Upper lobe of left lung (tissue), 6 donors: ENCODE measurements at regions not wholly inside any gene's neighbourhood (a gene's known extent, or its start where the extent isn't known, plus 50 kb on each side); places are given as distances from the start of the nearest gene placed in this dataset.
"Not testable (repeated sequence)": the region's sequence is repeated elsewhere in the genome, so short reads cannot be mapped to it uniquely, and the experiment has no call there.

Experiments used
- ATAC-seq, 2 donors: fragments of 200-7000 bp; cut with Tn5 transposase; one replicate each; pipeline ENCODE4 v1.9.1; 2022; ENCODE audit warnings: mild to moderate bottlenecking in 2 of 2, moderate library complexity in 2 of 2; ENCODE audit not compliant: low FRiP score in 2 of 2
- DNase-seq, 2 donors: peaks; one replicate each; pipeline ENCODE4 v3.0.0-alpha.2; 2019 to 2020
- H3K27ac ChIP-seq, 4 donors: fragments of 200-600 bp; sonication (generic); one replicate each; pipeline ENCODE4 v1.5.1; 2016 to 2019
- H3K27me3 ChIP-seq, 4 donors: fragments of 200-600 bp; sonication (generic); one replicate each; pipeline ENCODE4 v1.5.1; 2017 to 2019
- H3K36me3 ChIP-seq, 4 donors: fragments of 200-600 bp; sonication (generic); one replicate each; pipeline ENCODE4 v1.5.1; 2016 to 2019
- H3K4me1 ChIP-seq, 4 donors: fragments of 200-600 bp; sonication (generic); one replicate each; pipeline ENCODE4 v1.5.1; 2018 to 2019
- H3K4me3 ChIP-seq, 4 donors: fragments of 200-600 bp; sonication (generic); one replicate each; pipeline ENCODE4 v1.5.1; 2017 to 2019; ENCODE audit warnings: mild to moderate bottlenecking in 2 of 4, moderate library complexity in 1 of 4
- H3K9me3 ChIP-seq, 4 donors: fragments of 200-600 bp; sonication (generic); one replicate each; pipeline ENCODE4 v1.5.1; 2018 to 2019
- EP300 ChIP-seq, 4 donors: sonication (generic); formaldehyde crosslinking; IDR thresholded peaks; one replicate each; pipeline ENCODE4 v1.5.1; 2017; ENCODE audit warnings: antibody characterized with exemption in 4 of 4, control low read depth in 2 of 4
- POLR2A ChIP-seq, 4 donors: fragments of 450-650 bp; IDR thresholded peaks; one replicate each; pipeline ENCODE4 v1.5.1; 2016 to 2017; ENCODE audit warnings: antibody characterized with exemption in 4 of 4, mild to moderate bottlenecking in 2 of 4
- POLR2AphosphoS5 ChIP-seq, 2 donors: sonication (generic); formaldehyde crosslinking; IDR thresholded peaks; one replicate each; pipeline ENCODE4 v1.5.1; 2017; ENCODE audit warnings: antibody characterized with exemption in 2 of 2
- whole genome bisulfite sequencing, 2 donors: methylation state at CpG; one replicate each; pipeline ENCODE4 v1.1.5; 2017 to 2018; 5-methylcytosine and 5-hydroxymethylcytosine counted together
- TF ChIP-seq, protein P1 (sequence below), 6 experiments: fragments of 450-650 bp in 4 of 6; fragments of 200-600 bp in 2 of 6; sonication (generic) in 2 of 6; IDR thresholded peaks; one replicate each; pipeline ENCODE4 v1.5.1; 2016 to 2019; ENCODE audit warnings: antibody characterized with exemption in 6 of 6
- donor health status: DM: no; HTN: no; CAD: no; lungs with moderate emphysema.
- donor health status: DM: no; HTN: yes; CAD: no; lungs with severe emphysema.

DNA sequence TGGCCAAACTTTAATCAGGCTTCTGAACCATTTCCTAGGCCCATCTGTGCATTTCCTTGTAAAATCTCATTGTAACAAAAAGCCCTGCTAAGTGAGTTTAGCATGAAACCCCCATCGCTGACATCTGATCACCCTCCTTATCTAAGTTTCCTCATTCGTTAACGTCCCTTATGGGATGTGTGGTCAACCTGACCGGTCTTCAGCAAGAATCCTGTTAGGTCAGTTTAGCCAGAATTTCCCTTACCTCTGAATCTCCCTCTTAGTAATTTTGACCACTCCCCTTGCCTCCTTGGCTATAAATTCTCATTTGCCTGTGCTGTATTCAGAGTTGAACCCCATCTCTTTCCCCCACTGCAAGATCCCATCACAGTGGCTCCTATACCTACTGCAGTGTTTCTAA lies 239.3 kb downstream of the RMST start:
- no peak for ATAC-seq
- H3K4me1 ChIP-seq, result no peaks in the 10 kb centered on the region
- DNase-seq, result no peak
- no peaks in the 10 kb centered on the region for H3K9me3 ChIP-seq
- TF ChIP-seq POLR2A (IDR thresholded peaks at IDR 0.05) (no peak), EP300 (IDR thresholded peaks at IDR 0.05) (no peak), POLR2AphosphoS5 (IDR thresholded peaks at IDR 0.05) (no peak)
- TF ChIP-seq, protein P1, sequence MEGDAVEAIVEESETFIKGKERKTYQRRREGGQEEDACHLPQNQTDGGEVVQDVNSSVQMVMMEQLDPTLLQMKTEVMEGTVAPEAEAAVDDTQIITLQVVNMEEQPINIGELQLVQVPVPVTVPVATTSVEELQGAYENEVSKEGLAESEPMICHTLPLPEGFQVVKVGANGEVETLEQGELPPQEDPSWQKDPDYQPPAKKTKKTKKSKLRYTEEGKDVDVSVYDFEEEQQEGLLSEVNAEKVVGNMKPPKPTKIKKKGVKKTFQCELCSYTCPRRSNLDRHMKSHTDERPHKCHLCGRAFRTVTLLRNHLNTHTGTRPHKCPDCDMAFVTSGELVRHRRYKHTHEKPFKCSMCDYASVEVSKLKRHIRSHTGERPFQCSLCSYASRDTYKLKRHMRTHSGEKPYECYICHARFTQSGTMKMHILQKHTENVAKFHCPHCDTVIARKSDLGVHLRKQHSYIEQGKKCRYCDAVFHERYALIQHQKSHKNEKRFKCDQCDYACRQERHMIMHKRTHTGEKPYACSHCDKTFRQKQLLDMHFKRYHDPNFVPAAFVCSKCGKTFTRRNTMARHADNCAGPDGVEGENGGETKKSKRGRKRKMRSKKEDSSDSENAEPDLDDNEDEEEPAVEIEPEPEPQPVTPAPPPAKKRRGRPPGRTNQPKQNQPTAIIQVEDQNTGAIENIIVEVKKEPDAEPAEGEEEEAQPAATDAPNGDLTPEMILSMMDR (IDR thresholded peaks at IDR 0.05), result no peak
- WGBS, 2 donors, result 43 to 46% methylated on average over 4 of the region's 4 CpGs
- H3K27ac ChIP-seq, result no peak overlapping the region
- no peaks in the 10 kb centered on the region for H3K27me3 ChIP-seq
- H3K36me3 ChIP-seq, result no peaks in the 10 kb centered on the region
- no peak overlapping the region for H3K4me3 ChIP-seq

DNA sequence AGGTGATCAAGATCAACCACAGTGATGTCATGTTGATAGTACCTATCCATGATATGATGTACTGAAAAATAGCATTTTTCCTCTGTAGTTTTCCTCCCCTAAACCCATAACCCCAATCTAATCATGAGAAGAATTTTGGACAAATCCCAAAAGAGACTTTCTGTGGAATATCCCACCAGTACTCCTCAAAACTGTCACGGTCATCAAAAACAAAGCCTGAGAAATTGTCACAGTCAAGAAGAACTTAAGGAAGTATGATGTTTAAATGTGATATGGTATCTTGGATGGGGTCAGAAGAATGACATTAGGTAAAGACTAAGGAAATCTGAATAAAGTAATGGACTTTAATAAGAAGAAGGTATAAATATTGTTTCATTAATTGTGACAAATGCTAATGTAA lies 248.8 kb downstream of the RMST start:
- Histone ChIP-seq H3K27ac (no peak overlapping the region), H3K4me1 (no peaks in the 10 kb centered on the region), H3K27me3 (no peaks in the 10 kb centered on the region), H3K9me3 (no peaks in the 10 kb centered on the region), H3K36me3 (no peaks in the 10 kb centered on the region), H3K4me3 (no peak overlapping the region)
- WGBS, 2 donors, result 94 to 96% methylated on average over 1 of the region's 1 CpG
- no peak for TF ChIP-seq EP300 (IDR thresholded peaks at IDR 0.05)
- TF ChIP-seq, protein P1 (IDR thresholded peaks at IDR 0.05), result no peak
- DNase-seq (no peak), ATAC-seq (no peak)

DNA sequence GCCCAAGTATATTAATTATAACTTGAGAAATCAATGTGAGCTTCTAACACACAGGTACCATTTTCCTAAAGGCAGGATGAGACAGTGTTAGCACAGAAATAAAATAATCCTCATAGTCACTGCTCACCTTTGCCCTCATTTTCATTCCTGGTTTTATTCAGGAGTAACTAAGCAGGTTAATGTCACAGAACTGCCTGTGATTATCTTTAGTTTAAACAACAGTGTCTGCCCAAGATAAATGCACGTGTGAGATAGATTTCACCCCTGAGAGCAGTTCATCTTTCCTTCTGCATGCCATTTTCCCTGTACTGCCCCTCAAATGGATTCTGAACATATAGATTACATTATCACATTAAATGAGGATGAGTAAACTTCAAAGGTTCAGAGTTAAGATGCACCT lies 250.7 kb downstream of the RMST start:
- DNase-seq (no peak), ATAC-seq (no peak)
- no peak overlapping the region for H3K27ac ChIP-seq
- no peaks in the 10 kb centered on the region for H3K4me1 ChIP-seq
- H3K27me3 ChIP-seq, result no peaks in the 10 kb centered on the region
- no peaks in the 10 kb centered on the region for H3K36me3 ChIP-seq
- H3K4me3 ChIP-seq, result no peak overlapping the region
- no peak for TF ChIP-seq EP300 (IDR thresholded peaks at IDR 0.05)
- TF ChIP-seq, protein P1 (IDR thresholded peaks at IDR 0.05), result no peak
- no peak for TF ChIP-seq POLR2A (IDR thresholded peaks at IDR 0.05)
- no peak for TF ChIP-seq POLR2AphosphoS5 (IDR thresholded peaks at IDR 0.05)
- no peaks in the 10 kb centered on the region for H3K9me3 ChIP-seq
- WGBS, 2 donors, result 26 to 66% methylated on average over 1 of the region's 1 CpG

DNA sequence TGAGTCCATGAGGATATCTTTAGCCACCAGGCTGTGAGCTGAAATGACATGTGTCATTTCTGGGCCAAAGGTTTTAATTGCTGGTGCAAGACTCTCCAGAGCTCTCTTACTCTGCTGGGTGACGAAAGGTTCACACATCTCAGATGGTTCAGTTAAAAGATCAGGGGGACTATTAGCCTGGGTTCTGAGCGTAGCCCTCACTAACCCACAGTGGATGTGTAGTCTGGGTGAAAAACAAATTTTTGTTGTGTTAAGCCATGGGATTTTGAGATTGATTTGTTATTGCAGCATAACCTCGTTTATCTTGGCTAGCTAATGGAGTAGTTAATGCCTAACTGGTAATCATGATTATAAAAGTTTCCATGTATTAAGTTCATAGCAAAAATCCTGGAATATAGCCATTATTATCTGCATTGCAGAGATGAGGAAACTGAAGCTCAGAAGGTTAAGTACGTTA lies 251.5 kb downstream of the RMST start:
- Histone ChIP-seq H3K9me3 (no peaks in the 10 kb centered on the region), H3K27ac (no peak overlapping the region), H3K4me1 (no peaks in the 10 kb centered on the region), H3K27me3 (no peaks in the 10 kb centered on the region), H3K4me3 (no peak overlapping the region), H3K36me3 (no peaks in the 10 kb centered on the region)
- ATAC-seq, result no peak
- 64 to 71% methylated on average over 4 of the region's 4 CpGs for WGBS, 2 donors
- no peak for DNase-seq
- TF ChIP-seq, protein P1 (IDR thresholded peaks at IDR 0.05), result no peak
- TF ChIP-seq POLR2A (IDR thresholded peaks at IDR 0.05) (no peak), EP300 (IDR thresholded peaks at IDR 0.05) (no peak), POLR2AphosphoS5 (IDR thresholded peaks at IDR 0.05) (no peak)

DNA sequence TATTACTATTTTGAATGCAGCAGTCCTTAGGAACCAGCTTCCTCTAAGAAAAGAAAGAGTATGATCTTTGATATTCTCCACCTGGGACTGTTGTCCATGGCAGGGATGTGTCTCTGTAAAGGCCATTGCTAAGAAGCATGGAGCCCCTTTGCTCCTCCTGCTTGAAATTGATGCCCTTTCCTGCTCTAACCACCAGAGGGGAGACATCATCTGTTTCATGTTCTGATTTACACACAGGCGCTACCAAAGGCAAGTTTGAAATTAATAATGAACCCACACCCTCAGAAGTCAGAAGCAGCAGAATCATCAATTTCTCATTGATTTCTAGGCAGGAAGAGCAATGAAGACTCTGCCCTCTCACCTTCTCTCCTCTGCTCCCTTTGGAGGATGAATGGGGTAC lies 253.8 kb downstream of the RMST start:
- H3K36me3 ChIP-seq, result no peaks in the 10 kb centered on the region
- ATAC-seq, result peak in 1 of 2 donors; percentile 65
- H3K4me1 ChIP-seq, result no peaks in the 10 kb centered on the region
- no peak overlapping the region for H3K27ac ChIP-seq
- DNase-seq, result no peak
- no peaks in the 10 kb centered on the region for H3K27me3 ChIP-seq
- H3K9me3 ChIP-seq, result no peaks in the 10 kb centered on the region
- TF ChIP-seq, protein P1 (IDR thresholded peaks at IDR 0.05), result peak in 2 of 6 experiments; percentile 20 to 31
- no peak for TF ChIP-seq POLR2AphosphoS5 (IDR thresholded peaks at IDR 0.05)
- 69 to 85% methylated on average over 1 of the region's 1 CpG for WGBS, 2 donors
- no peak overlapping the region for H3K4me3 ChIP-seq

DNA sequence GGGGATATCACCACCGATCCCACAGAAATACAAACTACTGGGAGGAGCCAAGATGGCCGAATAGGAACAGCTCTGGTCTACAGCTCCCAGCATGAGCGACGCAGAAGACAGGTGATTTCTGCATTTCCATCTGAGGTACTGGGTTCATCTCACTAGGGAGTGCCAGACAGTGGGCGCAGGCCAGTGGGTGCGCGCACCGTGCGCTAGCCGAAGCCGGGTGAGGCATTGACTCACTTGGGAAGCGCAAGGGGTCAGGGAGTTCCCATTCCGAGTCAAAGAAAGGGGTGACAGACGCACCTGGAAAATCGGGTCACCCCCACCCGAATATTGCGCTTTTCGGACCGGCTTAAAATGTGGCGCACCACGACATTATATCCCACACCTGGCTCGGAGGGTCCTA lies 261.2 kb downstream of the RMST start:
- not testable (repeated sequence) for H3K27me3 ChIP-seq, H3K4me3 ChIP-seq, ATAC-seq, H3K4me1 ChIP-seq, H3K27ac ChIP-seq, H3K36me3 ChIP-seq, H3K9me3 ChIP-seq
- DNase-seq, result peak in 1 of 2 donors; percentile 64
- WGBS, 2 donors, result 88% methylated on average over 15 to 21 of the region's 22 CpGs
